Natural killer cell (primary cell): ENCODE measurements at regions not wholly inside any gene's neighbourhood (a gene's known extent, or its start where the extent isn't known, plus 50 kb on each side); places are given as distances from the start of the nearest gene placed in this dataset.

Source experiments
- ATAC-seq, 3 donors: fragments of 150-1000 bp in 2 of 3; fragments of 200-7000 bp in 1 of 3; cut with Tn5 transposase; 1 replicate in 1 of 3; 2 replicates in 2 of 3; pipeline ENCODE4 v1.10.0; 2021; ENCODE audit warnings: mild to moderate bottlenecking in 2 of 3, moderate library complexity in 2 of 3
- DNase-seq, 2 donors: peaks; one replicate each; pipeline versions ENCODE4 v3.0.0 to v3.0.0-alpha.2; 2013 to 2021; ENCODE audit warnings: mixed read lengths in 1 of 2
- H3K27ac ChIP-seq: one replicate; pipeline ENCODE4 v1.5.1; 2013; ENCODE audit warnings: mild to moderate bottlenecking, low read length
- H3K27me3 ChIP-seq: one replicate; pipeline ENCODE4 v1.6.1; 2013; ENCODE audit warnings: low read length; ENCODE audit not compliant: control insufficient read depth, insufficient read depth
- H3K36me3 ChIP-seq: one replicate; pipeline ENCODE4 v1.6.1; 2013; ENCODE audit warnings: low read length; ENCODE audit not compliant: control insufficient read depth, insufficient read depth
- H3K4me1 ChIP-seq: one replicate; pipeline ENCODE4 v1.6.1; 2013; ENCODE audit warnings: low read length; ENCODE audit not compliant: control insufficient read depth, insufficient read depth
- H3K4me3 ChIP-seq: one replicate; pipeline ENCODE4 v1.5.1; 2013; ENCODE audit warnings: low read length
- H3K9me3 ChIP-seq: one replicate; pipeline ENCODE4 v1.6.1; 2013; ENCODE audit warnings: low read length; ENCODE audit not compliant: control insufficient read depth, insufficient read depth
- H3K27ac Mint-ChIP-seq, 2 donors: one replicate each; pipeline ENCODE4 v1.8.0; 2022; ENCODE audit warnings: mild to moderate bottlenecking in 2 of 2, mixed read lengths in 2 of 2, moderate library complexity in 1 of 2
- H3K27me3 Mint-ChIP-seq, 2 donors: one replicate each; pipeline ENCODE4 v1.8.0; 2022; ENCODE audit warnings: low read depth in 2 of 2, mixed read lengths in 2 of 2
- H3K36me3 Mint-ChIP-seq: one replicate; pipeline ENCODE4 v1.8.0; 2022; ENCODE audit warnings: mixed read lengths
- H3K4me1 Mint-ChIP-seq, 2 donors: one replicate each; pipeline ENCODE4 v1.8.0; 2022; ENCODE audit warnings: mixed read lengths in 2 of 2
- H3K4me3 Mint-ChIP-seq: one replicate; pipeline ENCODE4 v1.8.0; 2022; ENCODE audit warnings: mild to moderate bottlenecking, moderate library complexity, mixed read lengths
- H3K9me3 Mint-ChIP-seq, 2 donors: one replicate each; pipeline ENCODE4 v1.8.0; 2022; ENCODE audit warnings: mixed read lengths in 2 of 2
- CTCF ChIP-seq: fragments of 200-600 bp; IDR thresholded peaks from one replicate; pipeline ENCODE4 v1.8.0; 2022; ENCODE audit warnings: antibody characterized with exemption
- WGBS: methylation state at CpG from one replicate; pipeline ENCODE4 v1.1.7; 2013; ENCODE audit warnings: missing lambda C conversion rate; ENCODE audit not compliant: insufficient coverage; 5-methylcytosine and 5-hydroxymethylcytosine counted together
- intact Hi-C: fragments of 100-400 bp; cut with micrococcal nuclease; formaldehyde crosslinking; loops from one replicate; pipeline ENCODE4 v1.14.2; 2022

- DNase-seq, result no peak
- H3K36me3 Mint-ChIP-seq, result peaks cover 8% of the 10 kb centered on the region
- intact Hi-C loops, result no loop called here
- H3K9me3 Mint-ChIP-seq, result peaks cover 4 to 11% of the 10 kb centered on the region in 2 donors
- no peaks in the 10 kb centered on the region for H3K27me3 Mint-ChIP-seq
- no peaks in the 10 kb centered on the region for H3K9me3 ChIP-seq
- H3K4me3 ChIP-seq, result no peak overlapping the region
- H3K4me1 ChIP-seq, result no peaks in the 10 kb centered on the region
- no peak overlapping the region for H3K27ac ChIP-seq
- peaks cover 0 to 4% of the 10 kb centered on the region in 2 donors for H3K4me1 Mint-ChIP-seq
- no peak overlapping the region for H3K4me3 Mint-ChIP-seq
- no peak overlapping the region for H3K27ac Mint-ChIP-seq
- WGBS, result 88% methylated on average over 20 of the region's 23 CpGs
- no peaks in the 10 kb centered on the region for H3K27me3 ChIP-seq
- TF ChIP-seq CTCF, result no peak
- no peaks in the 10 kb centered on the region for H3K36me3 ChIP-seq
- ATAC-seq, result no peak
These were observed 635.4 kb downstream of the IRX1 start for GRCh38 chr5:4230786-4231641.

DNA sequence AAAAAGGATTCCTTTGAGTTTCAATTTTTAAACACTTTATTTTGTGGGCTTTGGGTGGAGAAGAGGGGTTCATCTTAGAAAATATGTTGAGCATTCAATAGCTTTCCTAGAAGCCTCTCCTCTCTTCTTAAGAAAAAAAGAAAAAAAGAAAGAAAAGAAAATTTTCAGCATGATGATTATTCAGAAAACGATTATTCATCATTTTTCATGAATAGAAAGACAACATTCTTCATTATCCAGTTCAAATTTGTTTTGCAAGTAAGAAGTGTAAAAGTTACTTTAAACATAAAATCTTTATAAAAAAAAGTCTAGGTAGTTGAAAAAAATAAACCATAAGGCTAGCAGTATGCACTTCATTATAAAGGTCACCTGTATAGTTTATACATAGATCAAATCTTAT, 636.5 kb downstream of the IRX1 start:
- no peak for ATAC-seq
- Histone ChIP-seq H3K27me3 (no peaks in the 10 kb centered on the region), H3K4me3 (no peak overlapping the region), H3K27ac (no peak overlapping the region), H3K4me1 (no peaks in the 10 kb centered on the region), H3K9me3 (no peaks in the 10 kb centered on the region), H3K36me3 (no peaks in the 10 kb centered on the region)
- Mint-ChIP-seq H3K4me3 (no peak overlapping the region), H3K4me1 (peaks cover 0 to 4% of the 10 kb centered on the region in 2 donors), H3K36me3 (peaks cover 8% of the 10 kb centered on the region), H3K27me3 (no peaks in the 10 kb centered on the region), H3K9me3 (peaks cover 4 to 11% of the 10 kb centered on the region in 2 donors), H3K27ac (no peak overlapping the region)
- no peak for TF ChIP-seq CTCF
- intact Hi-C loops, result no loop called here
- WGBS, result no CpG with 5 or more reads among the region's 1 CpG
- DNase-seq, result no peak

DNA sequence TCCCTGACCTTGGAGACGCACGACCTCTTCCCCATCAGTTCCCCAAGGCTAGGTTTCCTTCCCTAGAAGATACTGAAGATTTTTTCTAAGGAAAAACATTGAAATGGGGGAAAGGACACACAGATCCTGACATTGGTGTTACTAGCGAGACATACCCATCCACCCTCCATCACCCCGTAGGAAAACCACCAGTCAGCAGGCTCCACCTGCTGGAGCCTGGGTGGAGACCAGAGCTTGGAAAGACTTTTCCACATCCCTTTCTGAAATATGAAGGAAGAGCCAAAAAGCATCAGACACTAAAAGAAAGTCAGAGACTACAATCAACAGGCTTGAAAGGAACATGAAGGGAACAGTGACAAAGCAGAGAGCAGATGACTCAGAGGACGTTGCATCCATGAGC, 638.0 kb downstream of the IRX1 start:
- peaks cover 4 to 13% of the 10 kb centered on the region in 2 donors for H3K9me3 Mint-ChIP-seq
- H3K9me3 ChIP-seq, result no peaks in the 10 kb centered on the region
- intact Hi-C loops, result no loop called here
- no peaks in the 10 kb centered on the region for H3K27me3 Mint-ChIP-seq
- H3K27me3 ChIP-seq, result no peaks in the 10 kb centered on the region
- no peak overlapping the region for H3K4me3 ChIP-seq
- H3K27ac Mint-ChIP-seq, result no peak overlapping the region
- H3K4me1 Mint-ChIP-seq, result peaks cover 0 to 4% of the 10 kb centered on the region in 2 donors
- DNase-seq (no peak), ATAC-seq (no peak)
- WGBS, result 76% methylated on average over 5 of the region's 5 CpGs
- H3K4me3 Mint-ChIP-seq, result no peak overlapping the region
- peaks cover 8% of the 10 kb centered on the region for H3K36me3 Mint-ChIP-seq
- no peak for TF ChIP-seq CTCF
- no peaks in the 10 kb centered on the region for H3K4me1 ChIP-seq
- no peak overlapping the region for H3K27ac ChIP-seq
- H3K36me3 ChIP-seq, result no peaks in the 10 kb centered on the region
